Endothelial cell of umbilical vein (primary cell): ENCODE measurements at regions not wholly inside any gene's neighbourhood (a gene's known extent, or its start where the extent isn't known, plus 50 kb on each side); places are given as distances from the start of the nearest gene placed in this dataset.

Experiments
- BruUV-seq: library from RNA; stranded (reverse); fragments of 400-500 nt; replicated peaks from 2 replicates; lab custom pipeline; 2021; lab: Mats Ljungman, UMichigan
- CTCF ChIA-PET: fragments of 300-600, 350-600 bp; sonication (Branson Sonifier 250); formaldehyde crosslinking; loops from one replicate; lab custom pipeline; 2021; ENCODE audit warnings: antibody characterized with exemption, inconsistent platforms; lab: Charles Lee
- POLR2A ChIA-PET: fragments of 300-600, 350-600 bp; sonication (Branson Sonifier 250); formaldehyde crosslinking; loops from one replicate; lab custom pipeline; 2021; ENCODE audit warnings: antibody characterized with exemption, inconsistent platforms; lab: Charles Lee
- DNase-seq: peaks from one replicate; pipeline ENCODE4 v3.0.0-alpha.2; 2011; ENCODE audit warnings: low read depth, low spot score
- FAIRE-seq: peaks from 2 replicates; lab custom pipeline; 2011; peaks lifted over from hg19 to GRCh38; lab: Jason Lieb, UNC
- H2AFZ ChIP-seq: 2 replicates; pipeline ENCODE4 v1.6.0; 2012; ENCODE audit warnings: low read depth, low read length, control low read depth, inconsistent platforms
- H3K27ac ChIP-seq: 2 replicates; pipeline ENCODE4 v1.5.1; 2011; ENCODE audit warnings: low read depth, mild to moderate bottlenecking, control low read depth, low read length, moderate library complexity; ENCODE audit not compliant: insufficient read depth
- H3K27me3 ChIP-seq, 2 experiments: 2 replicates each; pipeline versions ENCODE4 v1.6.0 to v1.6.1; 2011; ENCODE audit warnings: low read length in 2 of 2, mixed read lengths in 1 of 2; ENCODE audit not compliant: control insufficient read depth in 2 of 2, insufficient read depth in 2 of 2
- H3K36me3 ChIP-seq, 2 experiments: 2 replicates in 1 of 2; 3 replicates in 1 of 2; pipeline ENCODE4 v1.5.1; 2011; ENCODE audit warnings: low read length in 2 of 2, mild to moderate bottlenecking in 1 of 2, moderate library complexity in 1 of 2; ENCODE audit not compliant: control insufficient read depth in 2 of 2, insufficient read depth in 2 of 2; ENCODE audit errors: extremely low read depth in 1 of 2
- H3K4me1 ChIP-seq: 3 replicates; pipeline ENCODE4 v1.5.1; 2011; ENCODE audit warnings: mild to moderate bottlenecking, low read length; ENCODE audit not compliant: control insufficient read depth, insufficient read depth; ENCODE audit errors: extremely low read depth
- H3K4me2 ChIP-seq: 2 replicates; pipeline ENCODE4 v1.6.1; 2011; ENCODE audit warnings: low read length, control low read depth, mixed read lengths; ENCODE audit not compliant: insufficient read depth
- H3K4me3 ChIP-seq, 3 experiments: fragments of 200-600 bp in 1 of 3; sonication (generic), shearing (Covaris generic) in 1 of 3; replicated peaks in 1 of 3; 2 replicates each; pipeline ENCODE4 v1.5.1; 2011 to 2016; ENCODE audit warnings: control low read depth in 3 of 3, low read length in 3 of 3, mild to moderate bottlenecking in 2 of 3, inconsistent platforms in 1 of 3, low read depth in 1 of 3, moderate library complexity in 1 of 3; ENCODE audit not compliant: insufficient read depth in 1 of 3
- H3K79me2 ChIP-seq: 2 replicates; pipeline ENCODE4 v1.6.0; 2012; ENCODE audit warnings: low read length, inconsistent platforms; ENCODE audit not compliant: control insufficient read depth, insufficient read depth
- H3K9ac ChIP-seq: replicated peaks from 2 replicates; pipeline ENCODE3; 2011; ENCODE audit warnings: low read length, control low read depth; ENCODE audit not compliant: insufficient read depth; ENCODE audit errors: extremely low read depth
- H3K9me1 ChIP-seq: replicated peaks from 3 replicates; pipeline ENCODE4 v1.6.0; 2011; ENCODE audit warnings: mild to moderate bottlenecking, low read length; ENCODE audit not compliant: control insufficient read depth, insufficient read depth; ENCODE audit errors: extremely low read depth
- H3K9me3 ChIP-seq: replicated peaks from 2 replicates; pipeline ENCODE4 v1.5.1; 2012; ENCODE audit warnings: low read length, inconsistent platforms; ENCODE audit not compliant: control insufficient read depth, insufficient read depth
- H4K20me1 ChIP-seq: replicated peaks from 2 replicates; pipeline ENCODE3; 2011; ENCODE audit warnings: mild to moderate bottlenecking, low read length; ENCODE audit not compliant: control insufficient read depth, insufficient read depth; ENCODE audit errors: extremely low read depth
- CTCF ChIP-seq, 2 donors: IDR thresholded peaks; 1 replicate in 1 of 2; 2 replicates in 1 of 2; pipeline ENCODE4 v1.5.1; 2011; ENCODE audit warnings: low read length in 2 of 2, mild to moderate bottlenecking in 2 of 2, moderate library complexity in 2 of 2, control low read depth in 1 of 2, inconsistent platforms in 1 of 2, low read depth in 1 of 2; ENCODE audit not compliant: insufficient read depth in 1 of 2; ENCODE audit errors: extremely low read depth in 1 of 2
- EZH2 ChIP-seq: IDR thresholded peaks from 2 replicates; pipeline ENCODE4 v1.6.1; 2012; ENCODE audit warnings: borderline replicate concordance, low read depth, mild to moderate bottlenecking, moderate library complexity, low read length, inconsistent platforms; ENCODE audit not compliant: severe bottlenecking
- FOS ChIP-seq: IDR thresholded peaks from 2 replicates; pipeline ENCODE4 v1.6.1; 2011; ENCODE audit warnings: mild to moderate bottlenecking, low read length, moderate library complexity, borderline replicate concordance; ENCODE audit not compliant: insufficient read depth
- GATA2 ChIP-seq: IDR thresholded peaks from 2 replicates; pipeline ENCODE4 v1.7.0; 2011; ENCODE audit warnings: low read depth, mild to moderate bottlenecking, moderate library complexity, mixed read lengths, low read length; ENCODE audit not compliant: insufficient read length, insufficient read depth
- JUN ChIP-seq: IDR thresholded peaks from 2 replicates; pipeline ENCODE4 v1.6.1; 2011; ENCODE audit warnings: borderline replicate concordance, low read depth; ENCODE audit not compliant: insufficient read length, insufficient read depth
- MAX ChIP-seq: IDR thresholded peaks from 2 replicates; pipeline ENCODE4 v1.6.1; 2011; ENCODE audit not compliant: insufficient read depth, insufficient read length
- MYC ChIP-seq: IDR thresholded peaks from one replicate; pipeline ENCODE4 v1.6.1; 2011; ENCODE audit warnings: mild to moderate bottlenecking, low read depth, low read length
- POLR2A ChIP-seq: IDR thresholded peaks from 2 replicates; pipeline ENCODE4 v1.6.1; 2012; ENCODE audit warnings: low read depth, mild to moderate bottlenecking, control low read depth, low read length
- POLR2AphosphoS5 ChIP-seq: IDR thresholded peaks from 2 replicates; pipeline ENCODE4 v1.6.1; 2012; ENCODE audit warnings: low read depth, mild to moderate bottlenecking, control low read depth, low read length, moderate library complexity; ENCODE audit not compliant: insufficient read depth
- dilution Hi-C: fragments of 300-500 bp; cut with MboI; formaldehyde crosslinking; loops from one replicate; pipeline ENCODE4 v1.15.0; 2019; ENCODE audit warnings: low sequenced_read_pairs; ENCODE audit not compliant: extremely low pct_ligation_motif_present
- intact Hi-C: fragments of 100-400 bp; cut with micrococcal nuclease; formaldehyde crosslinking; loops from one replicate; pipeline ENCODE4 v1.10.0; 2022

GRCh38 chr13:31951215-31951678, 80.3 kb upstream of the FRY start:
- dilution Hi-C loops = no loop called here
- no peak overlapping the region for H3K27ac ChIP-seq
- no peaks in the 10 kb centered on the region for H3K4me1 ChIP-seq
- ChIA-PET POLR2A (no interaction called here), CTCF (interaction anchor here (1.1 kb wide), 1 partner anchor 17 kb away, joined by 3 read pairs; no protein-coding TSS in a partner anchor)
- H3K27me3 ChIP-seq = no peaks in the 10 kb centered on the region
- no peak overlapping the region for H3K9ac ChIP-seq
- H3K4me3 ChIP-seq = no peak overlapping the region
- H3K79me2 ChIP-seq = no peaks in the 10 kb centered on the region
- H2AFZ ChIP-seq = no peak overlapping the region
- intact Hi-C loops = no loop called here
- no peak overlapping the region for H3K4me2 ChIP-seq
- BruUV-seq = no TSS peak
- H3K36me3 ChIP-seq = no peaks in the 10 kb centered on the region
- DNase-seq (no peak), FAIRE-seq (no peak)
- no peaks in the 10 kb centered on the region for H4K20me1 ChIP-seq
- no peaks in the 10 kb centered on the region for H3K9me3 ChIP-seq
- H3K9me1 ChIP-seq = no peaks in the 10 kb centered on the region
- TF ChIP-seq JUN (no peak), POLR2AphosphoS5 (no peak), FOS (no peak), MAX (no peak), EZH2 (no peak), GATA2 (no peak), MYC (no peak), CTCF (IDR thresholded peaks at IDR 0.05; ENCODE audit: extremely low read depth in 1 of 2, insufficient read depth in 1 of 2, low read depth in 1 of 2, low read length in 2 of 2) (no peak), POLR2A (no peak)
